ENCODE measurements at regions not wholly inside any gene's neighbourhood (a gene's known extent, or its start where the extent isn't known, plus 50 kb on each side); places are given as distances from the start of the nearest gene placed in this dataset.
A peak's percentile ranks its signal among the peaks of the same experiment; 100 is the strongest.

GRCh38 chr13:79267560-79267959 lies 138.5 kb downstream of the RBM26 start:
- no peak for DNase-seq (ENCODE audit: low read depth in 2 of 2)

DNA sequence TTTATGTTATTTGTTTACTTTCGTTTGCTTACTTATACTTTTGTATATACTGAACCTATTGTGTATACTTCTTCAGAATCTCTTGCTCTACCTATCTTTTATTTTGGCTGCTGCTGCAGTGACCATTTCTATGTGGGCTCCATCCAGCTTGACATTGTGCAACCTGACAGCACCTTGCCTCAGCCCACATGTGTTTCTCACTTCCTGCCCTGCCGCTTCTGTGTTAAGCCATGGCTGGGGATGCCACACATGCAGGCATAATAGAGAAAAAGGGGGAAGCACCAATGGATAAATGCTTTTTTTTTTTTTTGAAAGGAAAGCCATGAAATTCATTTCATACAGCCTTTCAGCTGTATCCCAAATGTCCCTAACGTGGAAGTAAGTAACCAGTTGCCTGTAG lies 147.6 kb downstream of the RBM26 start:
- DNase-seq (ENCODE audit: low read depth in 2 of 2), result no peak

- DNase-seq (ENCODE audit: low read depth in 2 of 2), result no peak
Observed at GRCh38 chr13:79246578-79246949, 159.5 kb downstream of the RBM26 start.

- no peak for DNase-seq (ENCODE audit: low read depth in 2 of 2)
Observed at GRCh38 chr13:79245937-79246577, 160.0 kb downstream of the RBM26 start.

- no peak for DNase-seq (ENCODE audit: low read depth in 2 of 2)
Observed at GRCh38 chr13:79241697-79242096, 164.4 kb downstream of the RBM26 start.

DNA sequence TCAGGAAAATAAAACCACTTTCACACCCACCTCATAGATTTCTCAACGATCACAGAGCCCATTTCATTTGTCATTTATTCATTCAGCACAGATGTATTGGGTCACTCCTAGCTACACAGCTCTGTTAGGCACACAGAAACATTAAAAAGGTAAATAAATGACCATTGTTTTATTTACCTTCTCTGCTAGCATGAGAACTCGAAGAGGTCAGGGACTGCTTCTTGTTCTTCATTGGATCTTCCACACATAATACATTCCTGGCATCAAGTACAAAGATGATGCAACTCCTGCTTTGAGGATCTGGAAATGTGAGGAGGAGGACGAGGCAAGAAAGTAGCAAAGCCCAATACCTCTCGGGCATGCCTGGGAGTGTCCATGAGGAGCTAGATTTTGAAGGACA lies 168.1 kb downstream of the RBM26 start:
- DNase-seq (ENCODE audit: low read depth in 2 of 2), result no peak

GRCh38 chr13:79231887-79232286 lies 174.2 kb downstream of the RBM26 start:
- no peak for DNase-seq (ENCODE audit: low read depth in 2 of 2)

DNA sequence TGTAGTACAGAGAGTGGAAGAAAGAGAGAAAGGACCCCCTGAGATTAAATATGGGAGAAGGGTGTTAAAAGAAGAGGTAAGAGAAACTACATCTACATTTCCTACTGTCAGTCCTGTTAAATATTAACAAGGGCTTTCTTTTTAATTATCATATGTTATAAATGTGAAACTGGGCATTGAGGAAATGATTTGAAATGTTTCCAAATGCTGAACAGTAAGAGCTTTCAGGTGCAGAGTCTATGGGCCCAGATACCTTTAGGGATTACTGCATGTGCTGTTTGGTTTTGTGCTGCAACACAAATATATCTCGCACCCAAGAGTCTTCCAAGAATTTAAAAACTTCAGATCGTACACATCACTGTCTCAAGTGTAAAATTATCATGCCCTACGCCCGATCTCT lies 176.3 kb downstream of the RBM26 start:
- DNase-seq (ENCODE audit: low read depth in 2 of 2), result no peak

DNA sequence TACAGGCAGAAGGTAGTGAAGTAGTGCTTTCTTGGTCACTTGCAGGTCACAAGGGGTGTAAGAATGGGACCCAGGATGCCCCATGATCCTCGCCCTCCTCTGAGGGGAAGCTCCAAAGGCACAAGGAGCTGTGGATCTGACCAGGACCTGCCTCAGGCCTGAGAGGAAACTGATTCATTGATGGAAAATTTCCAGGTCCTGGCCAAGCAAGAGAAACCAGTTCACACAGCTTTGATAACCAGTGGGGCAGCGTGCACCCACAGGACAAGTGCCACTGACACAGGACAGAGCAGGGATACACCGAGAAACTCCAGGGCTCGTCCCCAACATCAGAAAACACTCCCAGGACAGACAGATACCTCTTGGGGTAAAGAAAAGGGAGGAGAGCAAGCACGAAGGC lies 177.1 kb downstream of the RBM26 start:
- DNase-seq (ENCODE audit: low read depth in 2 of 2), result peak in 1 of 2 donors; percentile 31

DNA sequence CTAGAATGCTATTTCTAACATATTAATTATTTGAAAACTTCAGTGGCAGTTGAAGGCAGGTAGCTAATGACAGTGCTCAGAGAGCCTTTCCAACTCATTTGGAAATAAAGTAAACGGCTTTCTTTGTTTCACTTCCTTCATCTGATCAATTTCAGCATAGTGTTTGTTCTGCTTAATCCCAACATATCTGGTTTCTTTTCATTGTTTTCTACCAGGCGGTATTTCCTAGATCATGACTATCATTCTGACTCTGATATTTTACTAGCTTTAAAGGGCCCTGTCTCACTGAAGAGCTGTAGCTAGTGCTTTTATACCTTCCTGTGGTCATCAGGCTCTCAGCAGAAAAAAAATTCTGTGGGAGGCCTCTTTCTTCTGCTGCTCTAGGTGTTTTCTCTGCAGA lies 178.6 kb downstream of the RBM26 start:
- no peak for DNase-seq (ENCODE audit: low read depth in 2 of 2)

- DNase-seq (ENCODE audit: low read depth in 2 of 2), result no peak
Observed at GRCh38 chr13:79226938-79227337, 179.1 kb downstream of the RBM26 start.

- no peak for DNase-seq (ENCODE audit: low read depth in 2 of 2)
Observed at GRCh38 chr13:79226250-79226649, 179.8 kb downstream of the RBM26 start.

GRCh38 chr13:79225487-79226232 lies 180.4 kb downstream of the RBM26 start:
- DNase-seq (ENCODE audit: low read depth in 2 of 2), result no peak

DNA sequence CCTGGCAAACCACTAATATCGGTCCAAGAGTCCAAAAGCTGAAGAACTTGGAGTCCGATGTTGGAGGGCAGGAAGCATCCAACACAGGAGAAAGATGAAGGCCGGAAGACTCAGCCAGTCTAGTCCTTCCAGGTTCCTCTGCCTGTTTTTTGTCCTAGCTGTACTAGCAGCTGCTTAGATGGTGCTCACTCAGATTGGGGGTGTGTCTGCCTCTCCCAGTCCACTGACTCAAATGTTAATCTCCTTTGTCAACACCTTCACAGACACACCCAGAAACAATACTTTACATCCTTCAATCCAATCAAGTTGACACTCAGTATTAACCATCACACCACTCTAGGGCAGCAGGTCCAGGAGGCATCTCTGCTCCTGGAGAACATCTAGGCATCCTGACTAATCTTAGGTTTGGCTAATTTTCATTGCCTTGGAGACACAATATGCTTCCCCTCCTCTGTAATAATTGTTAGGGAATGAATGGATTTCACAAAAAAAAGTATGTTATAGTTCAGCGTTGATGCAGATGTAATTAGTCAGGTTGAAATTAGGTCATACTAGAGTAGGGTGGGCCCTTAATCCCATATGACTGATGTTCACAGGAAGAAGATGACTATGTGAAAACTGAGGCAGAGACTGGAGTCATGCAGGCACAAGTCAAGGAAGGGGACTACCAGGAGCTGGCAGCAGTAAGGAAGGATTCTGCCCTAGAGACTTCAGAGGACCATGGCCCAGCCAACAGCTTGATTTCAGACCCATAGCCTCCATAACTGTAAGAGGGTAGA lies 183.4 kb downstream of the RBM26 start:
- DNase-seq (ENCODE audit: low read depth in 2 of 2), result no peak

GRCh38 chr13:79212064-79212619 lies 193.9 kb downstream of the RBM26 start:
- no peak for DNase-seq (ENCODE audit: low read depth in 2 of 2)

GRCh38 chr13:79211377-79211776 lies 194.7 kb downstream of the RBM26 start:
- DNase-seq (ENCODE audit: low read depth in 2 of 2), result no peak

DNA sequence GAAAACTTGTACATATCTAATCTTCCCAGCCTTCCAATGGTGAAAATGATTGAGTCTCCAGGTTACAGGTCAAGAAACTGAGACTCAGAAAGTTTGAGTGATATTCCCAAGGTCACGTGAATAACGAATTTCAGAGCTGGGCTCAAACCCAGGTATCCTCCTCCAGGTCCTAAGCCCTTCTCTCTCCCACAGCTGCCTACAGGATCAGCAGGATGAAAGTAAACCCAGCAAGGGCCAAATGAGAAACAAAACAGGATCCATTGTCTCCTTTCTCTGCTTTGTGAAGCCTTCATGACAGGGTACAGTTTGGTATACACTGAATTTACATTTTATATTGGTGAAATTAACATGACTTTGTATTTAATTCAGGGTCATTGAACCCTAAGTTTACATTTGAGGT lies 208.1 kb downstream of the RBM26 start:
- no peak for DNase-seq (ENCODE audit: low read depth in 2 of 2)

- no peak for DNase-seq (ENCODE audit: low read depth in 2 of 2)
Observed at GRCh38 chr13:79196843-79197242, 209.2 kb downstream of the RBM26 start.

DNA sequence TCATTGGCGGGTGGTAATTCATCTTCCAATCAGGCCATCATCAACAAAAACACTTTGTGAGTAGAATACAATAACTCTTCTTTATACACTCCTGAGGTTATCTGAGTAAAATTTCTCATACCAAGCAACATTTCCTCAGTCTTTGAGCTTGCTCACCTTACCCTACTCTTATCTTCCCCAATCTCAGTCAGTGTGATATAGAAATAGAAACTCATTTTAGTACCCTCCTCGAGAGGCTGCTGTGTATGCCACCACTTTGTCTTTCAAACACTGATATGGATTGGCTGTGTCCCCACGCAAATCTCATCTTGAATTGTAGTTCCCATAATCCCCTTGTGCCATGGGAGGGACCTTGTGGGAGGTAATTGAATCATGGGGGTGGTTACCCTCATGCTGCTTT lies 209.7 kb downstream of the RBM26 start:
- DNase-seq (ENCODE audit: low read depth in 2 of 2), result no peak

GRCh38 chr13:79194727-79195126 lies 211.3 kb downstream of the RBM26 start:
- no peak for DNase-seq (ENCODE audit: low read depth in 2 of 2)

GRCh38 chr13:79194272-79194671 lies 211.8 kb downstream of the RBM26 start:
- DNase-seq (ENCODE audit: low read depth in 2 of 2), result no peak

- DNase-seq (ENCODE audit: low read depth in 2 of 2), result no peak
Observed at GRCh38 chr13:79191501-79191900, 214.6 kb downstream of the RBM26 start.

All from lung microvascular endothelial cell (primary cell).